MG63 (cell line): ENCODE measurements at regions not wholly inside any gene's neighbourhood (a gene's known extent, or its start where the extent isn't known, plus 50 kb on each side); places are given as distances from the start of the nearest gene placed in this dataset.
"Not testable (repeated sequence)": the region's sequence is repeated elsewhere in the genome, so short reads cannot be mapped to it uniquely, and the experiment has no call there.

Source experiments
- DNase-seq: peaks from one replicate; pipeline ENCODE4 v3.0.0-alpha.2; 2020
- H3K27me3 ChIP-seq: fragments of 250-450 bp; sonication (Bioruptor Pico); 2 replicates; pipeline ENCODE4 v1.5.1; 2020; ENCODE audit warnings: mild to moderate bottlenecking, moderate library complexity
- H3K36me3 ChIP-seq: fragments of 250-450 bp; sonication (Bioruptor Pico); 2 replicates; pipeline ENCODE4 v1.5.1; 2020; ENCODE audit warnings: mild to moderate bottlenecking, moderate library complexity
- H3K4me3 ChIP-seq: fragments of 250-450 bp; sonication (Bioruptor Pico); 2 replicates; pipeline ENCODE4 v1.5.1; 2020; ENCODE audit warnings: mild to moderate bottlenecking, moderate library complexity
- H3K9me3 ChIP-seq: fragments of 250-450 bp; sonication (Bioruptor Pico); 2 replicates; pipeline ENCODE4 v1.5.1; 2020; ENCODE audit warnings: mild to moderate bottlenecking, moderate library complexity

GRCh38 chr14:37851054-37851453 is 255.6 kb downstream of the TTC6 start:
- DNase-seq, result no peak
- no peaks in the 10 kb centered on the region for H3K36me3 ChIP-seq
- no peaks in the 10 kb centered on the region for H3K9me3 ChIP-seq
- H3K4me3 ChIP-seq, result no peak overlapping the region
- H3K27me3 ChIP-seq, result no peaks in the 10 kb centered on the region

- DNase-seq, result no peak
- Histone ChIP-seq H3K4me3 (no peak overlapping the region), H3K36me3 (no peaks in the 10 kb centered on the region), H3K27me3 (no peaks in the 10 kb centered on the region), H3K9me3 (no peaks in the 10 kb centered on the region)
Measured at GRCh38 chr14:37855871-37856270, 260.4 kb downstream of the TTC6 start.

GRCh38 chr14:37857774-37858266 is 262.4 kb downstream of the TTC6 start:
- no peaks in the 10 kb centered on the region for H3K9me3 ChIP-seq
- no peak for DNase-seq
- H3K4me3 ChIP-seq, result no peak overlapping the region
- no peaks in the 10 kb centered on the region for H3K36me3 ChIP-seq
- H3K27me3 ChIP-seq, result no peaks in the 10 kb centered on the region

- no peak for DNase-seq
- no peaks in the 10 kb centered on the region for H3K9me3 ChIP-seq
- no peak overlapping the region for H3K4me3 ChIP-seq
- H3K36me3 ChIP-seq, result no peaks in the 10 kb centered on the region
- H3K27me3 ChIP-seq, result no peaks in the 10 kb centered on the region
Measured at GRCh38 chr14:37858733-37859132, 263.3 kb downstream of the TTC6 start.

GRCh38 chr14:37859177-37859576 is 263.7 kb downstream of the TTC6 start:
- DNase-seq, result no peak
- Histone ChIP-seq H3K9me3 (no peaks in the 10 kb centered on the region), H3K27me3 (no peaks in the 10 kb centered on the region), H3K36me3 (no peaks in the 10 kb centered on the region), H3K4me3 (no peak overlapping the region)

GRCh38 chr14:37862263-37862662 is 266.8 kb downstream of the TTC6 start:
- no peaks in the 10 kb centered on the region for H3K9me3 ChIP-seq
- no peaks in the 10 kb centered on the region for H3K27me3 ChIP-seq
- DNase-seq, result no peak
- H3K4me3 ChIP-seq, result no peak overlapping the region
- H3K36me3 ChIP-seq, result no peaks in the 10 kb centered on the region

GRCh38 chr14:37864128-37864527 is 268.7 kb downstream of the TTC6 start:
- Histone ChIP-seq H3K27me3 (no peaks in the 10 kb centered on the region), H3K36me3 (no peaks in the 10 kb centered on the region), H3K4me3 (no peak overlapping the region), H3K9me3 (no peaks in the 10 kb centered on the region)
- no peak for DNase-seq

- Histone ChIP-seq H3K4me3 (no peak overlapping the region), H3K27me3 (no peaks in the 10 kb centered on the region), H3K36me3 (no peaks in the 10 kb centered on the region), H3K9me3 (no peaks in the 10 kb centered on the region)
- DNase-seq, result peak; percentile 72
Measured at GRCh38 chr14:37864861-37865718, 269.7 kb downstream of the TTC6 start.

GRCh38 chr14:37865719-37866549 is 270.5 kb downstream of the TTC6 start:
- Histone ChIP-seq H3K9me3 (no peaks in the 10 kb centered on the region), H3K27me3 (no peaks in the 10 kb centered on the region), H3K4me3 (no peak overlapping the region), H3K36me3 (no peaks in the 10 kb centered on the region)
- no peak for DNase-seq

- Histone ChIP-seq H3K36me3 (no peaks in the 10 kb centered on the region), H3K4me3 (no peak overlapping the region), H3K9me3 (no peaks in the 10 kb centered on the region), H3K27me3 (no peaks in the 10 kb centered on the region)
- no peak for DNase-seq
Measured at GRCh38 chr14:37869633-37870032, 274.2 kb downstream of the TTC6 start.

GRCh38 chr14:37870170-37870569 is 274.7 kb downstream of the TTC6 start:
- Histone ChIP-seq H3K9me3 (no peaks in the 10 kb centered on the region), H3K36me3 (no peaks in the 10 kb centered on the region), H3K27me3 (no peaks in the 10 kb centered on the region), H3K4me3 (no peak overlapping the region)
- DNase-seq, result no peak

- H3K9me3 ChIP-seq, result no peaks in the 10 kb centered on the region
- DNase-seq, result no peak
- no peaks in the 10 kb centered on the region for H3K36me3 ChIP-seq
- no peaks in the 10 kb centered on the region for H3K27me3 ChIP-seq
- no peak overlapping the region for H3K4me3 ChIP-seq
Measured at GRCh38 chr14:37870632-37871346, 275.4 kb downstream of the TTC6 start.

GRCh38 chr14:37874065-37874428 is 278.6 kb downstream of the TTC6 start:
- H3K27me3 ChIP-seq, H3K4me3 ChIP-seq, H3K36me3 ChIP-seq, DNase-seq, H3K9me3 ChIP-seq: not testable (repeated sequence)

GRCh38 chr14:37874429-37875109 is 279.1 kb downstream of the TTC6 start:
- DNase-seq, result peak; percentile 54
- Histone ChIP-seq H3K27me3 (no peaks in the 10 kb centered on the region), H3K9me3 (no peaks in the 10 kb centered on the region), H3K4me3 (no peak overlapping the region), H3K36me3 (no peaks in the 10 kb centered on the region)

GRCh38 chr14:37888234-37888633 is 292.8 kb downstream of the TTC6 start:
- Histone ChIP-seq H3K9me3 (no peaks in the 10 kb centered on the region), H3K4me3 (no peak overlapping the region)
- no peak for DNase-seq

GRCh38 chr14:37889087-37889486 is 293.7 kb downstream of the TTC6 start:
- no peaks in the 10 kb centered on the region for H3K27me3 ChIP-seq
- no peaks in the 10 kb centered on the region for H3K9me3 ChIP-seq
- no peak overlapping the region for H3K4me3 ChIP-seq
- no peaks in the 10 kb centered on the region for H3K36me3 ChIP-seq
- DNase-seq, result no peak

More at GRCh38 chr14:37888234-37888633, 292.8 kb downstream of the TTC6 start:
- Histone ChIP-seq H3K27me3 (no peaks in the 10 kb centered on the region), H3K36me3 (no peaks in the 10 kb centered on the region)
